ENCODE measurements at regions not wholly inside any gene's neighbourhood (a gene's known extent, or its start where the extent isn't known, plus 50 kb on each side); places are given as distances from the start of the nearest gene placed in this dataset.

DNA sequence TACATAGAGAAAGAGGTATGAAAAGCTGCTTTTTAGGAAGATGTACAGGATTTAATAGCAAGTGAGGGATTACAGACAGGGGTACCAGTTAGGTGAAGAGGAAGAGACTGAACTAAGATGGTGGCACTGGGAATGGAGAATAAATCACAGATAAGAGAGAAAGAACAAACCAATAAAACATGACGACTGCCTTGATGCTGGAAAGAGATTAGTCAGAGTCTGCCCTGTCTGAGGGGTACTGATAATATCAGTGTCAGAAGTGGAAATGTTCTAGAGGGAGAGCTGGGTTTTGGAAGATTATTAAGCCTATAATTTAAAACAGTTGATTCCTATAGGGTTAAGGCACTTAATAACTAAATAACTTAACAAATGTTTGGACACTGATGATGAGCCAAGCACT is 77.7 kb downstream of the NR2F1 start:
- Histone ChIP-seq H2AFZ (ENCODE audit: low read depth, low read length) (no peak overlapping the region), H3K27ac (ENCODE audit: low read length) (no peak overlapping the region), H3K4me1 (ENCODE audit: insufficient read depth, low read length) (no peaks in the 10 kb centered on the region), H3K4me3 (ENCODE audit: low read depth in 1 of 2, low read length in 2 of 2) (no peak overlapping the region), H3K4me2 (ENCODE audit: insufficient read depth, low read length) (no peak overlapping the region), H3K36me3 (ENCODE audit: insufficient read depth, low read length) (no peaks in the 10 kb centered on the region), H3K27me3 (ENCODE audit: insufficient read depth, low read length, poor library complexity) (no peaks in the 10 kb centered on the region), H4K20me1 (ENCODE audit: insufficient read depth, low read length) (no peaks in the 10 kb centered on the region), H3K9me3 (ENCODE audit: insufficient read depth, low read length, severe bottlenecking) (no peaks in the 10 kb centered on the region), H3K9ac (ENCODE audit: low read depth, low read length) (no peak overlapping the region), H3K79me2 (ENCODE audit: insufficient read depth, low read length) (no peaks in the 10 kb centered on the region)
- TF ChIP-seq EZH2 (IDR thresholded peaks at IDR 0.05; ENCODE audit: borderline replicate concordance, low read depth, low read length, severe bottlenecking): no peak
- TF ChIP-seq, protein P1, sequence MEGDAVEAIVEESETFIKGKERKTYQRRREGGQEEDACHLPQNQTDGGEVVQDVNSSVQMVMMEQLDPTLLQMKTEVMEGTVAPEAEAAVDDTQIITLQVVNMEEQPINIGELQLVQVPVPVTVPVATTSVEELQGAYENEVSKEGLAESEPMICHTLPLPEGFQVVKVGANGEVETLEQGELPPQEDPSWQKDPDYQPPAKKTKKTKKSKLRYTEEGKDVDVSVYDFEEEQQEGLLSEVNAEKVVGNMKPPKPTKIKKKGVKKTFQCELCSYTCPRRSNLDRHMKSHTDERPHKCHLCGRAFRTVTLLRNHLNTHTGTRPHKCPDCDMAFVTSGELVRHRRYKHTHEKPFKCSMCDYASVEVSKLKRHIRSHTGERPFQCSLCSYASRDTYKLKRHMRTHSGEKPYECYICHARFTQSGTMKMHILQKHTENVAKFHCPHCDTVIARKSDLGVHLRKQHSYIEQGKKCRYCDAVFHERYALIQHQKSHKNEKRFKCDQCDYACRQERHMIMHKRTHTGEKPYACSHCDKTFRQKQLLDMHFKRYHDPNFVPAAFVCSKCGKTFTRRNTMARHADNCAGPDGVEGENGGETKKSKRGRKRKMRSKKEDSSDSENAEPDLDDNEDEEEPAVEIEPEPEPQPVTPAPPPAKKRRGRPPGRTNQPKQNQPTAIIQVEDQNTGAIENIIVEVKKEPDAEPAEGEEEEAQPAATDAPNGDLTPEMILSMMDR (IDR thresholded peaks at IDR 0.05; ENCODE audit: borderline replicate concordance, extremely low read depth, low read length, poor library complexity, severe bottlenecking): no peak
- ATAC-seq (ENCODE audit: insufficient read depth, low read depth): no peak
- DNase-seq: no peak

DNA sequence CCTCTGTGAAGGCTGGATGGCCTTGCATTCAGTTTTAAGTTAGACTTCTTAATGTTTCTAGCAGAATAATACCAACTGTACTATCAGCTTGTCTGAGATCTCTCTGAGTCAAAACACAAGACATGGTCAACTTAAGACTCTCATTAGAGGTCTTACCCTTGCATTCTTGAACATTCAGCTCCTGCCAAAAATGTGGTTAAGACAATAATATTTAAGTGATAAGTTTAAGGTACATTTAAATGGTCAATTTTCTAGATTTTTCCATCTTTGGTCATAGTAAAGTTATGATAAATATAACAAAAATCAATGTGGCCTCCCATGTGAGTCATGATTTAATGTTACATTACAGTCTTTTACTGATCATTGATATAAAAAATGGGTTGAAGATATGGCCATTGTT is 75.0 kb downstream of the NR2F1 start:
- DNase-seq (no peak), ATAC-seq (ENCODE audit: insufficient read depth, low read depth) (no peak)
- Histone ChIP-seq H3K4me1 (ENCODE audit: insufficient read depth, low read length) (no peaks in the 10 kb centered on the region), H3K27ac (ENCODE audit: low read length) (no peak overlapping the region), H3K9ac (ENCODE audit: low read depth, low read length) (no peak overlapping the region), H3K36me3 (ENCODE audit: insufficient read depth, low read length) (no peaks in the 10 kb centered on the region), H4K20me1 (ENCODE audit: insufficient read depth, low read length) (no peaks in the 10 kb centered on the region), H3K4me2 (ENCODE audit: insufficient read depth, low read length) (no peak overlapping the region), H2AFZ (ENCODE audit: low read depth, low read length) (no peak overlapping the region), H3K27me3 (ENCODE audit: insufficient read depth, low read length, poor library complexity) (no peaks in the 10 kb centered on the region), H3K9me3 (ENCODE audit: insufficient read depth, low read length, severe bottlenecking) (no peaks in the 10 kb centered on the region), H3K4me3 (ENCODE audit: low read depth in 1 of 2, low read length in 2 of 2) (no peak overlapping the region), H3K79me2 (ENCODE audit: insufficient read depth, low read length) (no peaks in the 10 kb centered on the region)
- TF ChIP-seq, protein P1 (IDR thresholded peaks at IDR 0.05; ENCODE audit: borderline replicate concordance, extremely low read depth, low read length, poor library complexity, severe bottlenecking): no peak
- TF ChIP-seq EZH2 (IDR thresholded peaks at IDR 0.05; ENCODE audit: borderline replicate concordance, low read depth, low read length, severe bottlenecking): no peak

DNA sequence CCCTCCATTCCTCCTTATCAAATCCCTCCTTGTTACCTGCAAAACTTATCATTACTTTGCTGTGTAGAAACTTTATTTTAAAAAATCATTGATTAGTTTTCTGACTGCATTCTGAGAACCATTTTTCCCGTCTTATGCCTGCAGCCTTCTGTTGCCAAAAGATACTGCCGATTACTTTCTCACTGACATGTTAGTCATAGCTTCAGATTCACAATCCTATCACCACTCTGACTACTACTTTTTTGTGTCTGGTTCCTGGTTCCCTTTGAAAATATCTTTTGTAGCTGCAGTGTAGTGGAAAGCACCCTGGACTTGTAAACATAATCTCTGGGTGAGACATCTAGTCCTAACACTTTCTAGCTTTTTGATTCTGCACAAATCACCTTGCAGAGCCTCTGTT is 71.7 kb downstream of the NR2F1 start:
- Histone ChIP-seq H2AFZ (ENCODE audit: low read depth, low read length) (no peak overlapping the region), H3K4me1 (ENCODE audit: insufficient read depth, low read length) (no peaks in the 10 kb centered on the region), H3K4me3 (ENCODE audit: low read depth in 1 of 2, low read length in 2 of 2) (no peak overlapping the region), H3K36me3 (ENCODE audit: insufficient read depth, low read length) (no peaks in the 10 kb centered on the region), H3K9me3 (ENCODE audit: insufficient read depth, low read length, severe bottlenecking) (no peaks in the 10 kb centered on the region), H3K27me3 (ENCODE audit: insufficient read depth, low read length, poor library complexity) (no peaks in the 10 kb centered on the region), H4K20me1 (ENCODE audit: insufficient read depth, low read length) (no peaks in the 10 kb centered on the region), H3K79me2 (ENCODE audit: insufficient read depth, low read length) (no peaks in the 10 kb centered on the region), H3K9ac (ENCODE audit: low read depth, low read length) (no peak overlapping the region), H3K27ac (ENCODE audit: low read length) (no peak overlapping the region), H3K4me2 (ENCODE audit: insufficient read depth, low read length) (no peak overlapping the region)
- DNase-seq (no peak), ATAC-seq (ENCODE audit: insufficient read depth, low read depth) (no peak)
- no peak for TF ChIP-seq EZH2 (IDR thresholded peaks at IDR 0.05; ENCODE audit: borderline replicate concordance, low read depth, low read length, severe bottlenecking)
- TF ChIP-seq, protein P1 (IDR thresholded peaks at IDR 0.05; ENCODE audit: borderline replicate concordance, extremely low read depth, low read length, poor library complexity, severe bottlenecking): no peak

GRCh38 chr5:93653716-93654115 is 70.7 kb downstream of the NR2F1 start:
- Histone ChIP-seq H3K4me1 (ENCODE audit: insufficient read depth, low read length) (no peaks in the 10 kb centered on the region), H3K79me2 (ENCODE audit: insufficient read depth, low read length) (no peaks in the 10 kb centered on the region), H3K27me3 (ENCODE audit: insufficient read depth, low read length, poor library complexity) (no peaks in the 10 kb centered on the region), H4K20me1 (ENCODE audit: insufficient read depth, low read length) (no peaks in the 10 kb centered on the region), H3K36me3 (ENCODE audit: insufficient read depth, low read length) (no peaks in the 10 kb centered on the region), H3K4me3 (ENCODE audit: low read depth in 1 of 2, low read length in 2 of 2) (no peak overlapping the region), H3K27ac (ENCODE audit: low read length) (no peak overlapping the region), H3K9me3 (ENCODE audit: insufficient read depth, low read length, severe bottlenecking) (no peaks in the 10 kb centered on the region), H3K9ac (ENCODE audit: low read depth, low read length) (no peak overlapping the region), H2AFZ (ENCODE audit: low read depth, low read length) (no peak overlapping the region), H3K4me2 (ENCODE audit: insufficient read depth, low read length) (no peak overlapping the region)
- no peak for TF ChIP-seq EZH2 (IDR thresholded peaks at IDR 0.05; ENCODE audit: borderline replicate concordance, low read depth, low read length, severe bottlenecking)
- TF ChIP-seq, protein P1 (IDR thresholded peaks at IDR 0.05; ENCODE audit: borderline replicate concordance, extremely low read depth, low read length, poor library complexity, severe bottlenecking): no peak
- no peak for ATAC-seq (ENCODE audit: insufficient read depth, low read depth)
- DNase-seq: no peak

Measured in DND-41 (cell line).